ENCODE measurements at regions not wholly inside any gene's neighbourhood (a gene's known extent, or its start where the extent isn't known, plus 50 kb on each side); places are given as distances from the start of the nearest gene placed in this dataset.
"Not testable (repeated sequence)": the region's sequence is repeated elsewhere in the genome, so short reads cannot be mapped to it uniquely, and the experiment has no call there.

DNA sequence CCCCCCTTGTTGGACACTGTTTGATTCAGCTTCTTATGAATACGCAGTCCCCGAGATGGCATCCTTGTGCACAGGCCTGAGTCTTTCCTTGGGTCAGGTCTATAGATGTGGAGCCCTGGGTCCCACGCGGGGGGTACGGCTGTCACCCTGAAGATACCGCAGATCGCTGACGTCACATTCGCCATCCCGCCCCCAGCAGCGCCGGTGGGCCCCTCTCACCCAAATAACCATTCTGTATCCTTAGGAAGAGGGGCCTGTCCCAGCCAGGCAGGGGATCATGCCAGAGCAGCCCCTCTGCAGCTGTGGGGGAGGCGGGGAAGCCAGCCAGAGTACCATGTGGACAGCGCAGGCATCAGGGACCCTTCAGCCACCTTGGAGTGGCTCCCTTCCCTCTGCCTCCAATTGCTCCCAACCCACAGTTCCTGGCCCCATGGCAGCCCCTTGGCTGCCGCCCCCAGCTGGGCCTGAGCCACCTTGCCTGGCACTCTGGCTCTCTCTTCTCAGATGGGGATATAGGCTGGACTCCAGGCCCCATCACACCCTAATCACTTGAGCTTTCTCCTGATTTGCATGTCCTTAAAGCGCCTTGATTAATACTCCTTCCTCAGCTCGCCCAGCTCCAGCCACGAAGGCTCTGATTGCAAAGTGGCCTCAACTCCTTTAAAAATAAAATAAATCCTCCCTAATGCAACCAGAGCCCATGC lies 189.8 kb downstream of the C9orf50 start:
- no peak for DNase-seq

DNA sequence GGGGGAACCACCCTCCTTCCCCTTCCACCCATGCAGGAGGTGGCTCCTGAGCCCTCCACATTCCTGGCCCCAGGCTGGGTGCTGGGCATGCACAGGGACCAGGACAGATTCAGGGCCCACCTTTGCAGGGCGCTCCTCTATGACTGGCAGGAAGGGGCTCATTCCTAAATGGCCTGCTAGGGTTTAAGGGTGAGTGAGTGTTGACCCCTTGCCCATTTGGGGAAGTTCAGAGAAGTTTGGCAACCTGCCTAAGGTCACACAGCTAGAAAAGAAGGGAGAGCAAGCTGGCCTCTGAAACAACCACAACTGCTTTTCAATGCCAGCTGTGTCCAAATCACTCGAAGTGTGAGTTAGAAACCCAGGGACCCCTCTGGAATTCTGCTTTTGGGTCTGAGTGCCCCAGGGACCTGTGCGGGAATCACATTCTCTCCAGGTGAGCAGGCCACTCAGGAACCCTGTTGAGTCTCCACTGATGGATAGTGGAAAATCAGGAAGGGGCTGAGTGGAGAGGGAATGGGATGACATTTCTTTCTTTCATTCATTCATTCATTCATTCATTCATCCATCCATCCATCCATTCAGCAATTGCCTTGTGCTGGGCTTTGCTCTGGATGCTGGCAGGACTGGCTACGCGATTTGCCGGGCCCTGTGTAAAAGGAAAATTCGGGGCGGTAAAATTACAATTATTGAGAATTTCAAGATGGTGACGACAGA lies 191.9 kb downstream of the C9orf50 start:
- peak in 1 of 3 donors; percentile 30 for DNase-seq

DNA sequence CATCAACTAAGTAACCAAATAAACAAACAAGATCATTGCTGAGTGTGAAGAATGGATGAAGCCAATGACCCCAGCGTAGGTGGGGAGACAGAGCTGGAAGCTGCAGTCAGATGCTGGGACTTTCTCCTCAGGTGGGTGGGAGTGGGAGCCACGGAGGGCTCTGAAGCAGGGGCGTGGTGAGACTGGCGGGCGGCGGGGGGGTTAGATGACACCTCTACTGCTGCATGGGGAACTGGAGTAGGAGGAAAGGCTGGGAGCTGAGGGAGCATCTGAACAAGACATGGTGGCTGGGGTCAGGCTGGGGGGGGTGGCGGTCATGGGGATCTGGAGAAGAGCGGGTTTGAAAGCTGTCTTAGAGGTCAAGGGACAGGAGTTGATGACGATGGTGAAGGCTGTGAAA lies 193.8 kb downstream of the C9orf50 start:
- DNase-seq: no peak

DNA sequence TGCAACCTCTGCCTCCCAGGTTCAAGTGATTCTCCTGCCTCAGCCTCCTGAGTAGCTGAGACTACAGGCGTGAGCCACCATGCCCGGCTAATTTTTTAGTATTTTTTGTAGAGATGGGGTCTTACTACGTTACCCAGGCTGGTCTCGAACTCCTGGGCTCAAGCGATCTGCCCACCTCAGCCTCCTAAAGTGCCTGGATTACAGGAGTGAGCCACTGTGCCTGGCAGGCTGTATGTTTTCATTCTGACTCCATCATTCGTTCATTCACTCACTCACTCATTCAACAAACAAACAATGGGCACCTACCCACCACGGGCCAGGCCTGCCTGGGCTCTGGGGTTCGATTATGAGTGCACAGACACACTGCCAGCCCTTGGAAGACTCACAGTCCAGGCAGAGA lies 197.1 kb downstream of the C9orf50 start:
- DNase-seq: not testable (repeated sequence)

DNA sequence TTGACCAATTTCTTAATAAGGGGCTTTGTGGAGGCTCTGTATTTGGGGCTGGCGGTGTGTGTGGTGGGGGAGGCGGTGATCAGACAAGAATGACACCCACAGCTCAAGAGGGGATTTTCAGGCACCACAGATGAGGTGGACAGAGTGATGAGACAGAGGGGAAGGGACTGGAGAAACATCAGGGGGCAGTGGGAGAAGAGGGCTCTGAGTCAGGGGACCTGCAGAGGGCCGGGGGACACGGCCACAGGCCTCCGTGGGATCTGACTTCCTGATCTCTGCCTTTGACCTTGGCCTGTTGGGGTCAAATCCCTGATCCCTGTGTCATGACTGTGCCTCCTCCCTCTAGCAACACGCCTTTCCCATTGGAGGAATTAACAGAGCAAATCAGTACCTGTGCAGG lies 197.7 kb downstream of the C9orf50 start:
- peak; percentile 75 to 79 (median 76) for DNase-seq

DNA sequence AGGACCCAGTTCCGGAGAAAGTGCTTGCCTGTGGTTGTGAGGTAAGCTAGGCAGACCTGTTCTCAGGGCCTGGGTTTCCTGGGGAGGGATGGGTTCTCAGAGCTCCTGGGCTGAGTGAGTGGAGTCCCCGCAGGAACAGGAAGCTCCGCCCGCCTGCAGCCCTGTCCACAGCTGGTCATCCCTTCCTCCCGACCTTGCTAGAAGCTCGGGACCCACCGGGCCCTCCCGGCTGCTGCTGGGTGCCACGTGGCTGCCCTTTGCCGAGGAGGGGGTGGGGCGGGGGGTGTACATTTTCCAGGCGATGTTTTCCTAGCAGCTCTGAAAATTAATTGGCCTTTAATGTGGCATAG lies 198.1 kb downstream of the C9orf50 start:
- peak; percentile 56 to 71 (median 57) for DNase-seq

DNA sequence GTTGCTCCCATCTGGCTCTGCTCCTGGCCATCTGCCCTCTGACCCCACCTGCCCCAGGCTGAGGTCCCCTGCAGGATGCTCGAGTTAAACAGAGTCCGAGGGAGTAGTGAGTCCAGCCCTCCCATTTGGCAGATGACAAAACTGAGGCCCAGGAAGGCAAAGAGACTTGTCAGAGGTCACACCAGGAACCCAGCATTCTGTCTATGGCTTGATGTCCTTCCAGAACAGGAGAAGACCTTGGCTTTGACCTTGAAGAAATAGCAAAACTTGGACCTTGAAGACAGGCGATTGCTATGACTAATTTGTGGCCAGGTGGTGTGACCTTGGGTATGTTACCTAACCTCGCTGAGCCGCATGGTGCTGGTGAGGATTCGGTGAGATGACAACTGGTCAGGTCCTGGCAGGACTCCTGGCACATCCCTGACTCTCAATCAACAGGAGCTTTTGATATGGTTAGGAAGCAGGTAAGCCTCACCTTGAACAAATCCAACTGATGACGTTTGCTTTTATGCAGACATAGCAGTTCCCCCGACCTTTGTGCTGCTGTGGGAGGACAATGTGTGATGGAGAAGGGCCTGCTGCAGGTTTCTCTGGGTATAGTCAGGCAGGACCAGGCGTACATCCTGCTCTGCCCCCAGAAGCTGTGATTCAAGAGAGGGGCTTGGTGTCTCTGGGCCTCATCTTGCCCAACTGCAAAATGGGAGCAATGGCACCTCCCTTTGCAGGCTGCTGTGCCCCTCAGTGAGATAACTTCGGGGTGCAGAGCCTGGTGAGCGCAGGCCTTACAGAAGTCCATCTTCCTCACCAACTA lies 198.7 kb downstream of the C9orf50 start:
- no peak for DNase-seq

DNA sequence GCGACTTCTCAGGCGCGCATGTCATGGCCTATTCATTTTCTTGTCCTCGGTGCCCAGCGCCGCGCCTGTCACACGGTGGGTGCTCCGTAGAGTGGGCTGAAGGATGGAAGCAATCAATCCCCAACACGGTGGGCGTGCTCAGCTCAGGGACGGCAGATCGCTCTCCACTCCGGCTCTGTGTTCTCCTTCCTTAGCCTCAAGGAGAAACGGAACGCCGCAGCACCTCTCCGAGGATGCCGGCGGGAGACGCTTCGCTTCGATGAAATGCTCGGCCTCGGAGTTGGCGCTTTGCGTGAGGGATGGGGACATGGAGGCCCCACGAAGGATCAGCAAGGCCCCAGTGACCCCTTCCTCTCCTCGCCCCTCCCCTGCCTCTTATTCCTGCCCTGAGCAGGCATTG lies 199.5 kb downstream of the C9orf50 start:
- no peak for DNase-seq

DNA sequence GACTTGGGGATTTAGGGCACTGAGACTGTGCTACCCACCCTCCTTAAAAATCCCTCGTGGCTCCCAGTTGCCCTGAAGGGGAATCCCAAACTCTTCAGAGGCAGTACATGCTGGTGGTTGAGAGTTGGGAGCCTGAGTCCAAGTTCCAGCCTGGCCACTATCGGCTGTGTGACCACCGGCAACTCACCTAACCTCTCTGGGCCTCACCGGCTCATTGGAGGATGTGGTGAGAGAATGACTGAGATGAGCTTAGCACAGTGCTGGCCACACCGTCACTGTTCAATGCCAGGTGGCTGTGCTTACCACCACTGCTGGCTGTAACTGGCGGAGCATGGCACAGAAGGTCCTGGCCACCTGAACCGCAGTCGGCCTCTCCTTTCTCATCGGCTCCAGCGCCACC lies 200.2 kb downstream of the C9orf50 start:
- DNase-seq: no peak

DNA sequence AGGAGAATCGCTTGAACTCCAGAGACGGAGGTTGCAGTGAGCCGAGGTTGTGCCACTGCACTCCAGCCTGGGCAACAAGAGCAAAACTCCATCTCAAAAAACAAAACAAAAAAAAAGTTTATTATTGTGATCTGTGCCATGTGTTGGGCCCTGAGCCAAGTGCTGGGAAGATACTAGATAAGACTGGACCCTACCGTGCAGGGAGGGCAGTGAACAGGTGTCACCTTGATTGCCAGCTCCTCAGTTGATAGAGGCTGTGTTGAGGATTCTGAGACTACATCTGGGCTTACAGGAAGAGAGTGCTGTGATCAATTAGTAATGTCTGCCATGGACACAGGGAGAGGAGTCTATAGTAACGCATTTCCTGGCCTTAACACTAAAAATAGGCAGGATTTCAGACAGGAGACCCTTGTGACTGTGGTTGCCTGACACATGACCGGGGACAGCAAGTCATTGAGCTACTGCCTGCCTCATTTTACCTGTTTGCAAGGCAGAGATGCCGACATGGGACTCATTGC lies 201.5 kb downstream of the C9orf50 start:
- DNase-seq: no peak

DNA sequence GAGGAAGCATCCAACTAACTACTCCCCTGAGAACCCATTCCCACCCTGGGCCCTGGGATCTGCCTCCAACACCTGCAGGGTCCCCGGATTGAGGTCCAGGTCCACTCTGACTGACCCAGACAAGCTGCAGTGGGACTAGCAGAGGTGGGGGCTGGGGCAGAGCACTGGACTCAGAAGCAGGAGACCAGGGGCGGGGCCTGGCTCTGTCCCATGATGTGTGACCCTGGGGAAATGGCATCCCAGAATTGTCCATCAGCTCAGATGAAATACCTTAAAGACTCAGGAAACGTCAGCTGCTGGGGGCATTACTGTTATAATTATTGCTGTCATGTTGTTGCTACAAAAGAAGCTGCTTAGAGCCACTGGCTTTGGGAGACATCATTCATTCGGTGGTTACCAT lies 202.4 kb downstream of the C9orf50 start:
- no peak for DNase-seq

DNA sequence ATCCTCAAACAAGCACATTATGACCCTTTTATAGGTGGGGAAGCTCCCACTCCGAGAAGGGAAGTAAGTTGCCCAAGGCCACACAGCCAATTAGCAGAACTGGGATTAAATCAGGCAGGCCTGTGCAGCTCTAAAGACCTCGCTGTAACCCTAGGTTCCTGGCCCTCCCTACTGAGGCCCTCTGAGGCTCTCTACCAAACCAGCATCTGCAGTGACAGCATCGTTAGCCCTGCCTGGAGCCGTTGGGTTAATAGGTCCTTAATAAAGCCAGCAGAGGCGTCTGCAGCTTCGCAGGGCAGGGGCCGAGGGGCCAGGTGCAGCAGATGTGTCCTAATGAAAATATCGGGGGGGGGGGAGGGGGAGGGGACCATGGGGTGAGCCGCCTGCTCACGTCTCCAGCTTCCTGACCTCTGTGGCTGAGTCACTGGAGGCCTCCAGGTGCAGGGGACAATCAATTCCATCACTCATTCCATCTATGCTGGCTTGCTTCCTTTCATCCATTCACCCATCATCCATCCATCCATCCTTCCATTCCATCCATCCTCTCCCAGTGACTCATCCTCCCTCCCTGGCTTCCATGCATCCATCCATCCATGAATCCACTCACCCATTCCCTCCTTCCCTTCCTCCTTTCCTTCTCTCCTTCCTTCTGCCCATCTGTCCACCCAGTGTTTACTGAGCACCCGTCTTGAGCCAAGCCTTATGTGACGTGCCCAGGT lies 203.9 kb downstream of the C9orf50 start:
- DNase-seq: peak; percentile 52 to 63 (median 62)

DNA sequence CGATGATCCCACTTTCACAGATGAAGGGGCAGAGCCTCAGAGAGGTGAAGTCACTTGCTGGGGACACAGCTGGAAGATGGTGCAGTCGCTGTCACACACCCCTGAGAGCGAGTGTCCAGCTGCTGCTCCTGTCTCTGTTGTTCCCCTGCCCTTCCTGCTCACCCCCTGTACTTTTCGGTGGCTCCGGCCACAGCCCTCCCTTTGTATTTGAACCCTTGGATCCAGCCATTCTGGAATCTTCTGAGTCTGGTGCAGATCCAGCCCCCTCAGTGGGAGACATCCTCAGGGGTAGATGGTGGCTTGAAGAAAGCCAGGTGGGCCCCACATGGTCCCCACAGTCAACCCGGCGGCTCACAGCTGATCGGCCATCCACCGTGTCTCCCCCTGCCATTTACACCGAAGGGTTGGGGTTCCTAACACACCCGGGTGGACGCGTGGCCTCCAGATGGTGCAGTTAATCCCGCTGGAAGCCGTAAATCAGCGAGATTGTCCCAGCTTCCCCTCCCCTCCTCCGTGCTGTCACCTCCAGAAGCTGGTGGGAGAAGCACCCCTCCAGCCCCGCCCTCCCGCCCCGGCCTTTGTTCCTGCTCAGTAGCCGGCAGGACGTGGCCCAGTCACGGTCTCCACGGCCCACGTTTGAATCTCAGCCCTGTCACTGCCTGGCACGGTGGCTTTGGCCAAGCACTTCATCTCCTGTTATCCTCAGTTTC lies 204.8 kb downstream of the C9orf50 start:
- no peak for DNase-seq

DNA sequence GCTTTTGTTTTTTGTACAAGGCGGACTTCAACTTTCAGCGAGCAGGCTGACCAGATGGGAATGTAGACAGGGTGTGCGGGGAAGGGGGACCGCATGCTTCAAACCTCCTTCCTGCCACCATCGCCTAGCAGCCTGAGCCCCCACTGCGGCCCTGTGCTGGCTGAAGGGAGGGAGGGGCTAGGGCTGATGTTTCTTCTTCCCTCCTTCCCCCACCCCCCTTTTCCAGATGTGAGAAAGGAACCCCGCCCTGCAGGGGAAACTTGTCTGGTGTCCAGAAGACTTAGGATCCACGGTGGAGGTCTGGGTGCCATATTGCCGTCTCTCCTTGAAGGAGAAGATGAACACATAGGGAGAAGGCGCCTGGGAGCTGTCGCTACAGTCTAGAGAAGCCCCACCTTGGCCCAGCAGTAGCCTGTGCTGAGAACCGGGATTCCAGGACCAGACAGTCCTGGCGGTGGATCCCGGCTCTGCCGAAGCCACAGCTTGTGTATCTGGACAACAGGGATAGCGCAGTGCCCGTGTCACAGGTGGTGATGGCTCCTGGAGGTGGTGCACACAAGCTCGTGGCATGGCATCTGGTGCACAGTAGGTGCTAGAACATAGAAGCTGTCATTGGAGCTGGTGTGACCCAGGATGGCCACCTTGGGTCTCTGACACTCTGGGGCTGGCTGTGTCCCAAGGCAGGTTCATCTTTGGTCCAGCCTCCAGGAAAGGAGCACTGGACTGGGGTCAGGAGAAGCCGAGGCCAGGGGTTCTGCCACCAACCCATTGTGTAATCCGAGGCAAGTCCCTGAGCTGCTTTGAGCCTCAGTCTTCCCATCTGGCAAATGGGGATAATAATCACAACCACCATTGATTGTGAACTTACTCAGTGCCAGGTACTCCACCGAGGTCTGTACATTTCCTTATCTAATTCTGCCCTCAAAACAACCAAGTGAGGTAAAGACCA lies 205.6 kb downstream of the C9orf50 start:
- DNase-seq: no peak

DNA sequence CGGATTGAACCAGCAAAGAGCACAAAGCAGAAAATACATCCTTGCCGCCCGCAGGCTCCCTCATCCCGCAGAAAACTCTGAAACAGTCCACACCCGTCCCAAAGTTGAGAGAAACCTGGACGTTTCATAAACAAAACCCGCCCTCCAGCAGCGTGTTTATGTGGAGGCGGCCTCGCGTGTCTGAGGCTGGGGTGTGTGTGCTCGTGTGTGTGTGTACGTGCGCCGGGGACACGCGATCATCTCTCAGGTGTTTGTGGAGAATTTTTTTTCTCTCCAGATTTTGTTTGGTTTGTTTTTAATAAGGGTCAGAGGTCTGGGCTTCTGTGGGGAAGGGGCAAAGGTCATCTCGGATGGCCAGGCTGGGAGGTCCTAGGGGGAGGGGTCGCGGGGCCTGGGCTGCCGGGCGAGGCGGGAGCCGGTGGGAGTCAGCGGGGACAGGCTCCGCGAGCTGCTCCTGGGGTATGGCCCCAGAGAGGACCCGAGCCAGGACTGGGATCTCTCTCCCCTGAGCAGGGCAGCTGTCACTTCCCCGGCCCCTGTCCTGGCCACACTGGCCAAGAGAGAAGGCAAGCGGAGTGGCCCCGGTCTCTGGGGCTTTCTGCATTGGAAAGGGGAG lies 206.4 kb downstream of the C9orf50 start:
- peak in 2 of 3 donors; percentile 29 to 43 for DNase-seq

DNA sequence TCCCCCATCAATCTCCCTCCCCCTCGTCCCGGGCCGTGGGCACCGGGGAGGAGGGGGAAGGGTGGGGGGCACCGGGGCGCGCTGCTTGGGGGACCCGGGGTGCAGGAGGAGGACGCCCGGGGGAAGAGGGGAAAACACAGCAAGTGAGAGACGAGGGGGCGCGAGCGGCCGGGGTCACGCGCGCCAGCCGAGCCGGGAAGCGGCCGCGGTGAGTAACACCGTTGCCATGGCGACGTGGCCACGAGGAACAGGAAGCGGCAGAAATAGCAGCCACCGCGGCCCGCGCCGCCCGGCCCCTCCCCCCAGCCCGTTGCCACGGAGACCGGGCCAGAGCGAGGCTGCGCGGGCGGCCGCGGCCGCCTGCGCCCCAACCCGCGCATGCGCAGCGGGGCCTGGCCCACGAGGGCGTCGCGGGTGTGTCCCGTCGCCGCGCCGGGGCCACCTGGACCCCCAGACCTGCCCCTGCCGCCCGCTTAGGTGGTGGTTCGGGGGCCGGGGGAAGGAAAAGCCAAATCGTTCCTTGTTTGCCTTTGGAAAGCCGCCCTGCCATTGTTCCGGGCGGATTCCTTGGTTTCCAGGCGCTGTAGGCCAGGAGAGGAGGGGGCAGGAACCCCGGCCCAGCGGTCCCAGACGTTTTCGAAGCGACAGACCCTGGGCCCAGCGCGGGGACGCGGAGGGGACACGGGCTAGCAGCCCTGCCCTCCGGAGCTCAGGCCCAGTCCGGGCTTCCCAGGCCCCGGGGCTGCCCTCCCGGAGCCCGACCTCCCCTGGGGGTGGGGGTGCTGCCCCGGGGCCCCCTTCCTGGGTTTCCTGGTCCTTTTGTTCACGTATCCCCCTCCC lies 207.1 kb downstream of the C9orf50 start:
- DNase-seq: peak; percentile 99 to 100 (median 100)

DNA sequence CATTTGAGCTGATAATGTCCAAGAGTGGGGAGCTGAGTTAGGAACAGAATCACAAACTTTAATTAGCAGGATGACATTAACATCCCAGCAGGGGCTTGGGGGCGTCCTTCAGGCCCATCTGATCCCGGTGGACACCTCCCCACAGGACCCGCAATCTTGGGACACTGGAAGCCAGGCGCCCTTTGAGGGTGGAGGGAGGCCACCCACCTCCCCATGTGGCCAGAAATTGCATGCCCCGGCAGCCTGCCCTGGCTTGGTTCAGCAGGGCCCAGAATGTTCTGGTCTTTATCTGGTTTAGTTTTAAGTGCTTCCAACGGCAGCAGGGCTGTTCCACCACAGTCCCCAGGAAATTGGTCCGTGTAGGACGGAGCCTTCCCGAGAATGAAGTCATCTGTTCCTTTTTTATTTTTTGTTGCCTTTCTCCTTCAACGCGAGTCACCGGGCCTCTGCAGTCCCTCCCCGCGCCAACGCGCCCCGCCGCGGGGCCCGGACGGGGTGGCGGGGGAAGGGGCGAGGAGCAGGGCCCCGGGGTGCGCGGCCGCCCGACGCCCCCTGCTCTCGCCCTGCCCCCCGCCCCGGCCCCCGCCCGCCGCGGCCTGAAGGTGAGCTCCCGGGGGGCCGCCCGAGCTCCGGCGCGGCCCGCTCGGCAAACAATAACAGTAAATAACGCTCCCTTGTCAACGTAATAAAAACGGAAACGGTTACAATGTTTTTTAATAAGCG lies 207.9 kb downstream of the C9orf50 start:
- peak; percentile 93 to 95 (median 95) for DNase-seq

DNA sequence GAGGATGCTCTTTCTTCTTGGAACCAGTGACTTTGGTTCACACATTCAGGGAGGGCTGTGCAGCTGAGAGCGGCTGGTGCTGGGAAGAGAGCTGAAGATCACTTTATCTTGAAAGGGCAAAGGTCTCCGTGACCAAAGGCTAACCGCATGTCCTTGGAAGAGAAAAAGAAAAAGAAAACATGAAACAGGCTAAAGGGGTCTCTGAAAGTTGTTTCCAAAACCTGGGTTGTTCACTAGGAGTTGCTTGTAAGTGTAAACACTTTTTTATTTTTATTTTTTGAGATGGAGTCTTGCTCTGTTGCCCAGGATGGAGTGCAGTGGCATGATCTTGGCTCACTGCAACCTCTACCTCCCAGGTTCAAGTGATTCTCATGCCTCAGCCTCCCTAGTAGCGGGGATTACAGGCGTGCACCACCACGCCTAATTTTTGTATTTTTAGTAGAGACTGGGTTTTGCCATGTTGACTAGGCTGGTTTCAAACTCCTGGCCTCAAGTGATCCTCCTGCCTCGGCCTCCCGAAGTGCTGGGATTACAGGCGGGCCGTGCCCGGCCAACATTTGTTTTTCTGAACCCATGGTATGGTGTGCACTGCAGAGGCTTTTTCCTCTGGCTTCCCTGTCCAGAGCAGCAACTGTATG lies 208.6 kb downstream of the C9orf50 start:
- peak in 1 of 3 donors; percentile 16 for DNase-seq
